ENCODE measurements at regions not wholly inside any gene's neighbourhood (a gene's known extent, or its start where the extent isn't known, plus 50 kb on each side); places are given as distances from the start of the nearest gene placed in this dataset.
"Not testable (repeated sequence)": the region's sequence is repeated elsewhere in the genome, so short reads cannot be mapped to it uniquely, and the experiment has no call there.

DNA sequence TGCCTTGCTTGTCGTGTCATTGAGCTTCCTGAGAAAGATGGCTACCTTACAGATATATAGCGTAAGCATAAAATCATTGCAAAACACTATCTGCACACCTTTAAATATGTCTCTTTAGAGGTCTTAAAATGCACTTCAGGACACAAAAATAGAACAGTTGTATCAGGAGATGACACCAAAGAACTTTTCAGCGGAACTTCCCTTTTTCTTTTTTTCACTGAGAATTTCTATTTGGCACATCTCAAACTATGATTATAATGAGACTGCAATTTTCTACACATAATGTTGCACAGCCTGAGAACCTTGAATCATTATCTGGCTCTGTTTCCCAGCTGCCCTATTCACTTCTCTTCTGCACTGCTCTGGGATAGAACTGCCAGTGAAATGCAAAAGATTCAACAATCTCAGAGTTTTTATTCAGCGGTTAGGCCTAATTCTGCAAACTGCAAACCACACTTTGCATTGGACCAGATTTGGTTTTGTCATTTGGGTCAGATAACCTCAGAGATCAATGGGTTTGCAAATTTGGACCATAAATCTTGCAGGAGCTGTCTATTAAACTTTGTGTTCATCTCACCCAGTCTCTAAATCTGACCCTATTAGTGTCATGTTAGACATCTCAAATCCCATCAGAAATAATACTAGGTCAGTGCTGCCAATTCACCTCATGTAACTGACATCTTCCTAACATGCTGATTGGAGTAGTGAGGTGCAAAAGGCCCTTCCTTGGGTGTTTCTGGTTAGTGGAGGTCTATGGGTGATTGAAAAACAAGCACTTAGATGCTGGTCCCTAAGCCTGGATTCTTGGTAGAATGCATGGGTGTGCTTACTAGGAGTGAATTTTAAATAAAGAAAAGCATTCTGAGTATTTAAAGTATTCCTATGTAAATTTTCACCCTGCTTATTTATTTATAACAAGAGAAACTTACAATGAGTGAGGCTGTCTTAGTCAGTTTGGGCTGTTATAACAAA lies 382.7 kb downstream of the UTRN start:
- DNase-seq (ENCODE audit: extremely low read depth in 1 of 2, low read depth in 1 of 2), result no peak

GRCh38 chr6:144670259-144670658 lies 385.1 kb downstream of the UTRN start:
- DNase-seq (ENCODE audit: extremely low read depth in 1 of 2, low read depth in 1 of 2), result not testable (repeated sequence)

DNA sequence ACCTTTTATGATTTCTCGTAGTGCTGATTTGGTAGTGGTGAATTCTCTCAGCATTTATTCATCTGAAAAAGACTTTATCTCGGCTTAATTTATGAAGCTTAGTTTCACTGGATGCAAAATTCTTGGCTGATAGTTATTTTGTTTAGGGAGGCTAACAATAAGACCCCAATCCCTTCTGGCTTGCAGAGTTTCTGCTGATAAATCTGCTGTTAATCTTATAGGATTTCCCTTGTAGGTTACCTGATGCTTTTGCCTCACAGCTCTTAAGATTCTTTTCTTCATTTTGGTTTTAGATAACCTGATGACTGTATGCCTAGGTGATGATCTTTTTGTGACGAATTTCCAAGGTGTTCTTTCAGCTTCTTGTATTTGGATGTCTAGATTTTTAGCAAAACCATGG lies 388.7 kb downstream of the UTRN start:
- DNase-seq (ENCODE audit: extremely low read depth in 1 of 2, low read depth in 1 of 2), result no peak

GRCh38 chr6:144675231-144675861 lies 390.2 kb downstream of the UTRN start:
- DNase-seq (ENCODE audit: extremely low read depth in 1 of 2, low read depth in 1 of 2), result no peak

DNA sequence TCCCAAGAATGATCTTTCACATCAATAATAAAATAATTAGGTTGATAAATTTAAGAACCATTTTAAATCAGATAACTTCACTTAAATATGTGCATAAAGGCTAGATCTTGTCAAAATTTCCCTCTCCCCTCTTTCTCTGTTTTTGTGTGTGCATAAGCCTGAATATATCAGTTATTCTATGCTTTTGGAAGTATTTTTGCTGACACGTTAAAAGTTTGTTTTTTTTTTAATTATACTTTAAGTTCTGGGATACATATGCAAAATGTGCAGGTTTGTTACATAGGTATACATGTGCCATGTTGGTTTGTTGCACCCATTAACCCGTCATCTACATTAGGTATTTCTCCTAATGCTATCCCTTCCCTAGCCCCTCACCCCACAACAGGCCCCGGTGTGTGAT lies 391.2 kb downstream of the UTRN start:
- not testable (repeated sequence) for DNase-seq (ENCODE audit: extremely low read depth in 1 of 2, low read depth in 1 of 2)

- not testable (repeated sequence) for DNase-seq (ENCODE audit: extremely low read depth in 1 of 2, low read depth in 1 of 2)
Observed at GRCh38 chr6:144677263-144677662, 392.1 kb downstream of the UTRN start.

GRCh38 chr6:144678844-144679243 lies 393.7 kb downstream of the UTRN start:
- no peak for DNase-seq (ENCODE audit: extremely low read depth in 1 of 2, low read depth in 1 of 2)

- no peak for DNase-seq (ENCODE audit: extremely low read depth in 1 of 2, low read depth in 1 of 2)
Observed at GRCh38 chr6:144681334-144681733, 396.2 kb downstream of the UTRN start.

GRCh38 chr6:144683216-144684070 lies 398.3 kb downstream of the UTRN start:
- DNase-seq (ENCODE audit: extremely low read depth in 1 of 2, low read depth in 1 of 2), result no peak

DNA sequence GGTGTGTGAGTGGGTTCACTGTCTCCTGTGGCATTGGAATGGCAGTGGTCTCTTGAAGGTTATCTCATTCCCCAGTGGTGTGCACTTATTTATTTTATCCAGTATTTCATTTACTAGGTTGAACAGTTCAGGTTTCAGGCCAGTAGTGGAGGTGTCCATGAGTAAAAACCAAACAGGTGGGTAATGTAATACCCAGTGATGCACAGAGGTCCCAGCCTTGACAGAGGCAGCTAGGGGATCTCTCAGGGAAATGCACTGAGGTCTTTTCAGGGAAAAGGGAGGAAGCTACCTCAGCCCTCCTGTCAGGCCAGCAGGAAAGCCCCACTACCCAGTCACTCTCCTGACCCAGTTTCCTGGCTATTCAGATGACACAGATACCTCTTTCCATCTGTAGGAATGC lies 403.6 kb downstream of the UTRN start:
- DNase-seq (ENCODE audit: extremely low read depth in 1 of 2, low read depth in 1 of 2), result no peak

DNA sequence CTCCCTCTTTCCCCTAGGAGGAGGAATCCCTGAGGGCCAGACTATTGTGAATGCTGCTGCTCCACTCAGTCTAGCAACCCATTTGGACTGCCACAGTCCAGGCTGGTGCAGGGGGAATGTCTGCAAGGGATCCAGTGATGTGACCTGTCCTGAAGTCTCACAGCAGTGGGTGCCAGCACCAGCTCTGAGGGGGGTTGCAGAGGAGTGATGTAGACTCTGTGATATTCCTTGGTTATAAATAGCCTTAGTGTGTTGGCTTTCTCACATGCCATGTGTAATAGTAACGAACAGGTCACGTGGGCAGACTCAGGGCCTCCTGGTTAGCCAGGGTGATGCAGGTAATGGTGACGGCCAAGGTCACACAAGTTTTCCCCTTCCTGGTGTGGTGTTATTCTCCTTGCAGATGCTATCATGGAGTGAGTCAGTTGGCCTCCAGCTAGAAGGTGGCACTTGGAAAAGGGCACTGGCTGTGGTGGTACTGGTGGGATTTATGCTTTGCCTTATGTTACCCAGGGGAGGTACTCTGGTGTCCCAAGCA lies 404.4 kb downstream of the UTRN start:
- no peak for DNase-seq (ENCODE audit: extremely low read depth in 1 of 2, low read depth in 1 of 2)

- DNase-seq (ENCODE audit: extremely low read depth in 1 of 2, low read depth in 1 of 2), result no peak
Observed at GRCh38 chr6:144690133-144690532, 405.0 kb downstream of the UTRN start.

GRCh38 chr6:144690666-144691065 lies 405.5 kb downstream of the UTRN start:
- DNase-seq (ENCODE audit: extremely low read depth in 1 of 2, low read depth in 1 of 2), result no peak

- DNase-seq (ENCODE audit: extremely low read depth in 1 of 2, low read depth in 1 of 2), result not testable (repeated sequence)
Observed at GRCh38 chr6:144692050-144692449, 406.9 kb downstream of the UTRN start.

GRCh38 chr6:144695858-144696533 lies 410.9 kb downstream of the UTRN start:
- DNase-seq (ENCODE audit: extremely low read depth in 1 of 2, low read depth in 1 of 2), result no peak

- DNase-seq (ENCODE audit: extremely low read depth in 1 of 2, low read depth in 1 of 2), result no peak
Observed at GRCh38 chr6:144696610-144697368, 411.7 kb downstream of the UTRN start.

GRCh38 chr6:144697369-144697760 lies 412.2 kb downstream of the UTRN start:
- DNase-seq (ENCODE audit: extremely low read depth in 1 of 2, low read depth in 1 of 2), result no peak

- DNase-seq (ENCODE audit: extremely low read depth in 1 of 2, low read depth in 1 of 2), result no peak
Observed at GRCh38 chr6:144697801-144698200, 412.7 kb downstream of the UTRN start.

DNA sequence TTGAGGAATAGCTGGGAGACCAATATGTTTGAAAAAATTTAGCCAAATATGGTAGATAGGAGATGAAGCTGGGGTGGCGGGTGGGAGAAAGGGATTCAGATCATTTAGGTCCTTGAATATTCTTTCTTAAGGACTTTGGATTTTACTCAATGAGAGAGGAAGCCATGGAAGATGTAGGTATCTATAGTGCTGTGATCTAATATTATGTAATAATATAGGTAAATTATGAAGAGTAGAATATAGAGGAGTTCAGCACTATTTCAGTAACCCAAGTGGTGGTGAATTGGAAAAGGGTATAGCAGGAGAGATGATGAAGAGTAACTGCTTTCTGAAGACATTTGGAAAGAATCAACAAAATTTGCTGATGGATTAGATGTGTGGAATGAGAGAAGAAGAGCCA lies 417.6 kb downstream of the UTRN start:
- no peak for DNase-seq (ENCODE audit: extremely low read depth in 1 of 2, low read depth in 1 of 2)

DNA sequence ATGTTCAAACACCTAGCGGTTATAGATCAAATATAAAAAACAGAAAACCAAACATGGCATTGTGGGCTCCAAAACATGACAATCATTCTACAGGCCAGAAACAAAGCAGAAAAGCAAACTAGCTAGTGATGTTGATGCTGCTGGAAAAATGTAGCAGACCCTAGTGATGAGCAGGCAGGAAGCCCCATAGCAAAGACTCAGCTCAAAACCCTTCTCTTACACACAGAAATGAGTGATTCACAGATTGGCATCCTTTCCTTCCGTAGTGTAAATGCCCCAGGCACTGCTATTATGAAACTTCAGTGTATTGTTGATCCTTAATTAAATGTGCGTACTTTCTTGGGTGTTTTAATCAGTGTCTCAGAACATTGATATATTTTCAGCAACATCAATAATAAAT lies 425.1 kb downstream of the UTRN start:
- DNase-seq (ENCODE audit: extremely low read depth in 1 of 2, low read depth in 1 of 2), result no peak

Data from activated CD8-positive, alpha-beta memory T cell treated with anti-CD3 and anti-CD28 coated beads for 1 hour (primary cell).